ENCODE measurements at regions not wholly inside any gene's neighbourhood (a gene's known extent, or its start where the extent isn't known, plus 50 kb on each side); places are given as distances from the start of the nearest gene placed in this dataset.

- TF ChIP-seq, protein P1, sequence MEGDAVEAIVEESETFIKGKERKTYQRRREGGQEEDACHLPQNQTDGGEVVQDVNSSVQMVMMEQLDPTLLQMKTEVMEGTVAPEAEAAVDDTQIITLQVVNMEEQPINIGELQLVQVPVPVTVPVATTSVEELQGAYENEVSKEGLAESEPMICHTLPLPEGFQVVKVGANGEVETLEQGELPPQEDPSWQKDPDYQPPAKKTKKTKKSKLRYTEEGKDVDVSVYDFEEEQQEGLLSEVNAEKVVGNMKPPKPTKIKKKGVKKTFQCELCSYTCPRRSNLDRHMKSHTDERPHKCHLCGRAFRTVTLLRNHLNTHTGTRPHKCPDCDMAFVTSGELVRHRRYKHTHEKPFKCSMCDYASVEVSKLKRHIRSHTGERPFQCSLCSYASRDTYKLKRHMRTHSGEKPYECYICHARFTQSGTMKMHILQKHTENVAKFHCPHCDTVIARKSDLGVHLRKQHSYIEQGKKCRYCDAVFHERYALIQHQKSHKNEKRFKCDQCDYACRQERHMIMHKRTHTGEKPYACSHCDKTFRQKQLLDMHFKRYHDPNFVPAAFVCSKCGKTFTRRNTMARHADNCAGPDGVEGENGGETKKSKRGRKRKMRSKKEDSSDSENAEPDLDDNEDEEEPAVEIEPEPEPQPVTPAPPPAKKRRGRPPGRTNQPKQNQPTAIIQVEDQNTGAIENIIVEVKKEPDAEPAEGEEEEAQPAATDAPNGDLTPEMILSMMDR (IDR thresholded peaks at IDR 0.05) = no peak
- no peak for TF ChIP-seq POLR2A (IDR thresholded peaks at IDR 0.05)
Measured at GRCh38 chr20:56762401-56762800, 133.3 kb downstream of the TFAP2C start.
